PC-3 (cell line): ENCODE measurements at regions not wholly inside any gene's neighbourhood (a gene's known extent, or its start where the extent isn't known, plus 50 kb on each side); places are given as distances from the start of the nearest gene placed in this dataset.

Source experiments
- EZH2 ChIP-seq: fragments of 300-600 bp; sonication (generic); IDR thresholded peaks from one replicate; pipeline ENCODE4 v1.6.1; 2017; ENCODE audit warnings: antibody characterized with exemption, mild to moderate bottlenecking, low read length; ENCODE audit not compliant: unreplicated experiment
- EZH2phosphoT487 ChIP-seq: fragments of 300-600 bp; sonication (generic); IDR thresholded peaks from 2 replicates; pipeline ENCODE4 v1.6.1; 2018; ENCODE audit warnings: mild to moderate bottlenecking, antibody characterized with exemption, low read length, borderline replicate concordance
- TF ChIP-seq, protein P1 (sequence below): fragments of 300-600 bp; sonication (generic); conservative IDR thresholded peaks from 2 replicates; pipeline ENCODE4 v1.5.1; 2017; ENCODE audit warnings: antibody characterized with exemption, low read depth, mild to moderate bottlenecking, low read length

DNA sequence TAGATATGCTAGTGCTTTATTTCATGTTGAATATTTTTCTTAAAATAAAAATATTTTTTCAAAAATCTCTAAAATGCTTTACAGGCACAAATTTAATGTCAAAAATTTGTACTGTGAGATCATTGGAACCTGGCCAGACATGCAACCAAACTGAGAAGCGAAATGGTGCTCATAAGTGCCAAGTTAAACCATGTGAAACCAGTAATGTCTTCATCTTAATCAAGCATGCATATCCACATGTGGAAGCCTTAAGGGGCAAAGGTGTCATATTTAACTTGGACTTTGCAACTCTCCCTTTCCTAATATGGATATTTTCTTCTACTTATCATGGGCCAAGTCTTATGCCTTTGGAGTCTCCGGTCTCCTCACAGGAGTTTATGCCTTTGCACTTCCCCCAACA is 208.9 kb upstream of the COL8A1 start:
- TF ChIP-seq, protein P1, sequence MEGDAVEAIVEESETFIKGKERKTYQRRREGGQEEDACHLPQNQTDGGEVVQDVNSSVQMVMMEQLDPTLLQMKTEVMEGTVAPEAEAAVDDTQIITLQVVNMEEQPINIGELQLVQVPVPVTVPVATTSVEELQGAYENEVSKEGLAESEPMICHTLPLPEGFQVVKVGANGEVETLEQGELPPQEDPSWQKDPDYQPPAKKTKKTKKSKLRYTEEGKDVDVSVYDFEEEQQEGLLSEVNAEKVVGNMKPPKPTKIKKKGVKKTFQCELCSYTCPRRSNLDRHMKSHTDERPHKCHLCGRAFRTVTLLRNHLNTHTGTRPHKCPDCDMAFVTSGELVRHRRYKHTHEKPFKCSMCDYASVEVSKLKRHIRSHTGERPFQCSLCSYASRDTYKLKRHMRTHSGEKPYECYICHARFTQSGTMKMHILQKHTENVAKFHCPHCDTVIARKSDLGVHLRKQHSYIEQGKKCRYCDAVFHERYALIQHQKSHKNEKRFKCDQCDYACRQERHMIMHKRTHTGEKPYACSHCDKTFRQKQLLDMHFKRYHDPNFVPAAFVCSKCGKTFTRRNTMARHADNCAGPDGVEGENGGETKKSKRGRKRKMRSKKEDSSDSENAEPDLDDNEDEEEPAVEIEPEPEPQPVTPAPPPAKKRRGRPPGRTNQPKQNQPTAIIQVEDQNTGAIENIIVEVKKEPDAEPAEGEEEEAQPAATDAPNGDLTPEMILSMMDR: no peak
- TF ChIP-seq EZH2 (no peak), EZH2phosphoT487 (no peak)
